Stimulated activated naive CD8-positive, alpha-beta T cell treated with anti-CD3 and anti-CD28 coated beads, Interleukin-15, Interleukin-2, amounts not matched to agents 100 ng/mL and 50 ng/mL, for 24 hours (primary cell): ENCODE measurements at regions not wholly inside any gene's neighbourhood (a gene's known extent, or its start where the extent isn't known, plus 50 kb on each side); places are given as distances from the start of the nearest gene placed in this dataset.
A peak's percentile ranks its signal among the peaks of the same experiment; 100 is the strongest.

Experiments used
- H3K27ac Mint-ChIP-seq: one replicate; pipeline ENCODE4 v1.8.0; 2021; ENCODE audit warnings: mild to moderate bottlenecking, mixed read lengths
- H3K27me3 Mint-ChIP-seq: one replicate; pipeline ENCODE4 v1.8.0; 2021; ENCODE audit warnings: mixed read lengths
- H3K36me3 Mint-ChIP-seq: one replicate; pipeline ENCODE4 v1.8.0; 2021; ENCODE audit warnings: low read depth, mixed read lengths
- H3K4me1 Mint-ChIP-seq: one replicate; pipeline ENCODE4 v1.8.0; 2021; ENCODE audit warnings: low read depth, mixed read lengths
- H3K4me3 Mint-ChIP-seq: one replicate; pipeline ENCODE4 v1.8.0; 2021; ENCODE audit warnings: mild to moderate bottlenecking, mixed read lengths
- H3K9me3 Mint-ChIP-seq: one replicate; pipeline ENCODE4 v1.8.0; 2021; ENCODE audit warnings: mixed read lengths

GRCh38 chr12:4117386-4118016 is 156.1 kb upstream of the CCND2 start:
- H3K27ac Mint-ChIP-seq: peak overlapping the region; percentile 91
- H3K4me3 Mint-ChIP-seq: peak overlapping the region; percentile 68
- peaks cover 83% of the 10 kb centered on the region for H3K4me1 Mint-ChIP-seq
- H3K27me3 Mint-ChIP-seq: no peaks in the 10 kb centered on the region
- no peaks in the 10 kb centered on the region for H3K36me3 Mint-ChIP-seq
- no peaks in the 10 kb centered on the region for H3K9me3 Mint-ChIP-seq

GRCh38 chr12:4116251-4117111 is 157.1 kb upstream of the CCND2 start:
- H3K9me3 Mint-ChIP-seq: no peaks in the 10 kb centered on the region
- peaks cover 88% of the 10 kb centered on the region for H3K4me1 Mint-ChIP-seq
- no peaks in the 10 kb centered on the region for H3K36me3 Mint-ChIP-seq
- no peaks in the 10 kb centered on the region for H3K27me3 Mint-ChIP-seq
- H3K4me3 Mint-ChIP-seq: no peak overlapping the region
- no peak overlapping the region for H3K27ac Mint-ChIP-seq

GRCh38 chr12:4115570-4115969 is 158.0 kb upstream of the CCND2 start:
- peak overlapping the region; percentile 88 for H3K27ac Mint-ChIP-seq
- H3K9me3 Mint-ChIP-seq: no peaks in the 10 kb centered on the region
- H3K4me3 Mint-ChIP-seq: peak overlapping the region; percentile 24
- H3K4me1 Mint-ChIP-seq: peaks cover 80% of the 10 kb centered on the region
- H3K36me3 Mint-ChIP-seq: no peaks in the 10 kb centered on the region
- H3K27me3 Mint-ChIP-seq: no peaks in the 10 kb centered on the region

GRCh38 chr12:4114986-4115385 is 158.6 kb upstream of the CCND2 start:
- peaks cover 76% of the 10 kb centered on the region for H3K4me1 Mint-ChIP-seq
- peak overlapping the region; percentile 65 for H3K27ac Mint-ChIP-seq
- H3K4me3 Mint-ChIP-seq: peak overlapping the region; percentile 66
- H3K27me3 Mint-ChIP-seq: no peaks in the 10 kb centered on the region
- no peaks in the 10 kb centered on the region for H3K36me3 Mint-ChIP-seq
- H3K9me3 Mint-ChIP-seq: no peaks in the 10 kb centered on the region

GRCh38 chr12:4112734-4113325 is 160.7 kb upstream of the CCND2 start:
- no peak overlapping the region for H3K4me3 Mint-ChIP-seq
- no peaks in the 10 kb centered on the region for H3K9me3 Mint-ChIP-seq
- peak overlapping the region; percentile 58 for H3K27ac Mint-ChIP-seq

GRCh38 chr12:4112290-4112689 is 161.3 kb upstream of the CCND2 start:
- peaks cover 64% of the 10 kb centered on the region for H3K4me1 Mint-ChIP-seq
- H3K27ac Mint-ChIP-seq: peak overlapping the region; percentile 58
- H3K36me3 Mint-ChIP-seq: no peaks in the 10 kb centered on the region
- H3K9me3 Mint-ChIP-seq: no peaks in the 10 kb centered on the region
- H3K27me3 Mint-ChIP-seq: no peaks in the 10 kb centered on the region
- no peak overlapping the region for H3K4me3 Mint-ChIP-seq

More at GRCh38 chr12:4112734-4113325, 160.7 kb upstream of the CCND2 start:
- Mint-ChIP-seq H3K27me3 (no peaks in the 10 kb centered on the region), H3K36me3 (no peaks in the 10 kb centered on the region), H3K4me1 (peaks cover 64% of the 10 kb centered on the region)

- Mint-ChIP-seq H3K4me1 (peaks cover 64% of the 10 kb centered on the region), H3K36me3 (no peaks in the 10 kb centered on the region), H3K27me3 (no peaks in the 10 kb centered on the region), H3K27ac (no peak overlapping the region), H3K4me3 (no peak overlapping the region), H3K9me3 (no peaks in the 10 kb centered on the region)
These were observed 162.6 kb upstream of the CCND2 start for GRCh38 chr12:4111010-4111409.

GRCh38 chr12:4109826-4110225 is 163.7 kb upstream of the CCND2 start:
- Mint-ChIP-seq H3K36me3 (no peaks in the 10 kb centered on the region), H3K27ac (no peak overlapping the region), H3K4me3 (no peak overlapping the region)

GRCh38 chr12:4108803-4109345 is 164.7 kb upstream of the CCND2 start:
- Mint-ChIP-seq H3K27me3 (no peaks in the 10 kb centered on the region), H3K9me3 (no peaks in the 10 kb centered on the region), H3K4me3 (no peak overlapping the region), H3K4me1 (peaks cover 52% of the 10 kb centered on the region), H3K36me3 (no peaks in the 10 kb centered on the region), H3K27ac (no peak overlapping the region)

More at GRCh38 chr12:4109826-4110225, 163.7 kb upstream of the CCND2 start:
- H3K9me3 Mint-ChIP-seq: no peaks in the 10 kb centered on the region
- no peaks in the 10 kb centered on the region for H3K27me3 Mint-ChIP-seq
- peaks cover 56% of the 10 kb centered on the region for H3K4me1 Mint-ChIP-seq

- H3K4me1 Mint-ChIP-seq: peaks cover 44% of the 10 kb centered on the region
- H3K27ac Mint-ChIP-seq: peak overlapping the region; percentile 87
- no peaks in the 10 kb centered on the region for H3K9me3 Mint-ChIP-seq
- no peak overlapping the region for H3K4me3 Mint-ChIP-seq
- H3K36me3 Mint-ChIP-seq: no peaks in the 10 kb centered on the region
- H3K27me3 Mint-ChIP-seq: no peaks in the 10 kb centered on the region
These were observed 165.5 kb upstream of the CCND2 start for GRCh38 chr12:4107911-4108697.

- Mint-ChIP-seq H3K9me3 (no peaks in the 10 kb centered on the region), H3K4me1 (peaks cover 38% of the 10 kb centered on the region), H3K36me3 (no peaks in the 10 kb centered on the region), H3K4me3 (peak overlapping the region; percentile 69), H3K27ac (peak overlapping the region; percentile 87), H3K27me3 (no peaks in the 10 kb centered on the region)
These were observed 166.1 kb upstream of the CCND2 start for GRCh38 chr12:4107436-4107878.

GRCh38 chr12:4106621-4107020 is 166.9 kb upstream of the CCND2 start:
- Mint-ChIP-seq H3K27ac (peak overlapping the region; percentile 87), H3K36me3 (no peaks in the 10 kb centered on the region), H3K4me3 (peak overlapping the region; percentile 60), H3K27me3 (no peaks in the 10 kb centered on the region), H3K9me3 (no peaks in the 10 kb centered on the region), H3K4me1 (peaks cover 33% of the 10 kb centered on the region)

- Mint-ChIP-seq H3K27me3 (no peaks in the 10 kb centered on the region), H3K4me1 (peaks cover 30% of the 10 kb centered on the region), H3K27ac (no peak overlapping the region), H3K36me3 (no peaks in the 10 kb centered on the region), H3K9me3 (no peaks in the 10 kb centered on the region), H3K4me3 (no peak overlapping the region)
These were observed 168.8 kb upstream of the CCND2 start for GRCh38 chr12:4104722-4105244.

GRCh38 chr12:4099276-4099675 is 174.3 kb upstream of the CCND2 start:
- Mint-ChIP-seq H3K36me3 (no peaks in the 10 kb centered on the region), H3K4me3 (no peak overlapping the region), H3K4me1 (peaks cover 4% of the 10 kb centered on the region), H3K27ac (no peak overlapping the region), H3K9me3 (no peaks in the 10 kb centered on the region), H3K27me3 (no peaks in the 10 kb centered on the region)
